GM21576 (cell line): ENCODE measurements at regions not wholly inside any gene's neighbourhood (a gene's known extent, or its start where the extent isn't known, plus 50 kb on each side); places are given as distances from the start of the nearest gene placed in this dataset.
A peak's percentile ranks its signal among the peaks of the same experiment; 100 is the strongest.

ENCODE experiments used
- ATAC-seq: cut with Tn5 transposase; IDR thresholded peaks from one replicate; pipeline ENCODE4 v1.9.1; 2021; ENCODE audit warnings: mild to moderate bottlenecking, moderate library complexity; ENCODE audit not compliant: unreplicated experiment

DNA sequence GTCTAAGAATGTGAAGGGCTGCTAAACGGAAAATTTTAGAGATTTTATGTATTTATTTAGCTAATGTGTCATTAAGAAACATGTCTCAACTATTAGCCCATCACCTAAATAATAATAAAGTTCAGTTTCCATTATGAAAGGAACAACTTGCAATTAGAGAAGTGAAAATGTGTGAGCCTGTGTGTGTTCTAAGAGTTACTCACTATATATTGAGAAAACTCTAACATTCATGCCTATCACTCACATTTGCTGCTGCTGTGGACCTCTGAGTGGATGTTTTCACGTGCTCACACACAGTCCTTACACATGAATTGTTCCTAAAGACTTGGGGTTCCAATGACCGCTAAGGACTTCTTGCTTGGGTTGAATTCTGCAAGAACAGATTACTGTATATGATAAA is 364.0 kb downstream of the TMA16 start:
- peak; percentile 53 for ATAC-seq

- no peak for ATAC-seq
These were observed 368.6 kb downstream of the TMA16 start for GRCh38 chr4:163863082-163863481.

DNA sequence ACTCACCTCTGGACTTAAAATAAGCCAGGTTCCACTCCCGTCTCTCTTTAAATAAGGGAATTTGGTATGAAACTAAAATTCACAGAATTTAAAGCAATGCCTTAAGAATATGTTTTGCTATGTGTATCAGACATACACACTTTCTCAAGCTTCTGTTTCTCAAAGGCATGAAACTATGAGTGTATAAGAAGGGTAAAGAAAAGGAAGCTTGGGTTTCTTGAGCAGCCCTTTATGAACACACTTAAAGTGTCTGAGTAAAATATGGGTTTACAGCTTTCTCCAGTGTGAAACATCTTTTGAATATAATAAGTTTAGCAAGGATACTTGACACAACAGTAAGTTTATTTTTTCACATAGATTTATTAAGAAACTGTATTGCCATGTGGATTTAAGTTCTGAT is 370.5 kb downstream of the TMA16 start:
- no peak for ATAC-seq

DNA sequence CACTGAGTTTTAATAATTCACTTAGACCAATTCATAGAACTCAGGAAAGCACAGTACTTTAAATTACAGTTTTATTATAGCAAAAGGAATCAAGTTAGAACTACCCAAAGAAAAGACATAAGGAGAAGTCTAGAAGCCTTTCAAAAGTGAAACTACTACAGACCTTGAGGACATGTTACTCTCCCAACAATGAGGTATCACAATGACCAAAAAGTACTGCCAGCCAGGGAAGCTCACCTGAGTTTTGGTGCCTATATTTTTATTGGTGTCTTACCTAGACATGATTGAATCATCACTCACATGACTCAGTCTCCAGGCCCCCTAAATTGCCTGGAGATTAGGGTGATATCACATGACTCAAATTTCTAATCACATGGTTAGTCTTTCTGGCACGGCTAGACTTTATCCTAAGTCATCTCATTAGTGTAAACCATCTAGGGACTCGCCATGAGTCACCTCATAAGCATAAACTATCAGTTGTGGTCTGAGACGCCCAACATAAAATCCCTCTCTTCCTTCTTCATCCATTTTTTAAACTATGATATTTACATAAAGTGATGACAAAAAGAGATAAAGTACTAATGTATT is 372.3 kb downstream of the TMA16 start:
- ATAC-seq: no peak

DNA sequence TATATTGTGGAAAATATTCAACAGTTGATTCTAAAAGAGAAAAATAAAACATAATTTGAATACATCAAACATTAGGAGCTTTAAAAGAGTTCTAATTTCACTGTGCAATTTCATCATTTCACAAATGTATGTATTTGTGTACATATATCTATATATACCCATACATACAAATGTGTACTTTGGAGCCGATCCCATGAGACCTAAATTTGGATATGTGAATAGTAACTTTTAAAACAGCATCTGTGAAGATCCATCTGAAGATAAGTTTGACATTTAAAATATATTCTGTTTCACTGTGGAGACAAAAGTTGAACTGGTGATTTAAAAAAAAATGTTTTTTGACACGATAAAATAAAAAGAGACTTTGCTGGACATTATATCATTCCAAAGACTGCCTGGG is 374.0 kb downstream of the TMA16 start:
- ATAC-seq: no peak

- no peak for ATAC-seq
These were observed 376.6 kb downstream of the TMA16 start for GRCh38 chr4:163871078-163871477.

DNA sequence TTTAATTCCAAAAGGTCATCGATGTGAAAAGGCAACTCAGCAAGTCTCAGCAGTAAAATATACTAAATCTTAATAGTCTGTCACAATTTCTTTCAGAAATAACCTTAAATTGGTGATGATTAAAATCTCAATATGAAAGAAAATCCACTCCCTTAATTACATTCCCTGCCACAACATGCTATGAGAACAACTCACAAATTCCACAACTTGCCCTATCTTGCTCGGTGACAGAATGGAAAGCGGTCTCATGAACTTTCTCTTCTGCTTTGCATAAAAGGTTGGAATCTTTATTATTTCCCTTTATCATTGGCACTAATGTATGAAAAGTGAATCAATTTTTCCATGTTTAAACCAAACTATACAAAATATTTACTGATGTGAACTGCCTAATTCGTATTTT is 380.8 kb downstream of the TMA16 start:
- ATAC-seq: no peak

DNA sequence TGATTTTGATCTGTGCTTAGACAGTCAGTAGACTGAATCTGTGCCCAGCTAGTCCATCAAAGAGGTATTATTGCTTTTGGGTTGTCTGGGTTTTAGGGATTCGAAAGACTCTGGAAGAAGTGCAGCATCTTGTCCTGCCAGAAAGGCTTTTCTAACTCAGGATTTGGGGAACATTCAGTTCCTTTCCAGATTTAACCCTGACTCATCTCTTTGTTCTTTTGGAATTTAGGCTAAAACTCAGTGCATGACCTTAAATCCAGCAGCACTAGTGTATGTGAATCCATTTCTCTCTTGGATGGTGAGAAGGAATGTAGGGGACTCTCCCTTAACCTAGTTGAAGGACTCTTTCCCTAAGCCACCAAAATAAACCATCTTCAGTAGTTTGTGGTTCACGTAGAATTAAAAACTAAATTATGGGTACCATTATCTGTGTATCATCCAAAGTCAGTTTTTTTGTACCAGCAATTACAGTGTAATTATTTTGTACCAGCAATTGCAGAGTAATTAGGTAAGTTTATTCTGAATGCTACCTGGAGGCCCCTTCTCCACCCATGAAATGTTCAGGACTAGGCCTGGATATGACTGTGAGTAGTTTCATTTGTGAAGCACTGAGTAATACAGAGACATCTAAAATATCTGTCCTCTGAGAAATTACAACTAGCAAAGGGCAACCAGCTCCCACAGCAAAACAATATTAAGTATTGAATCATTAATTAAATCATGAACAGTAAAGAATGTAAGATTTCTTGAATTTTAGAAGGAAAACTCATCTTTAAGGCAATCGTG is 384.0 kb downstream of the TMA16 start:
- ATAC-seq: peak; percentile 44

DNA sequence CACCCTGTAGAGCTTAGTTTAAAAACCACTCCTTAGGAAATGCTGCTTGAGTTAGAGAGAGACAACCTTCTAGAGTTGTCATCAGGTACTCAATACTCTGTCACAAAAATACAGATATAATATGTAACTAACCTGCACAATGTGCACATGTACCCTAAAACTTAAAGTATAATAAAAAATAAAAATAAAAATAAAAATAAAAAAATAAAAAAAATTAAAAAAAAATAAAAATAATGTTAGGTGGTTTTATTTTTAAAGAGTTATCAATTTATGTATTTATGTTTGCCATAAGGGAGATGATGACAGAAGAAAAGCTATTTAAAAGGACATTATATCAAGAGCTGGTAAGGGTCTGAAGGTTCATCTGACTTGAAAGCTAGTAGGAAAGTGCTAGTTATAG is 397.9 kb downstream of the TMA16 start:
- no peak for ATAC-seq

DNA sequence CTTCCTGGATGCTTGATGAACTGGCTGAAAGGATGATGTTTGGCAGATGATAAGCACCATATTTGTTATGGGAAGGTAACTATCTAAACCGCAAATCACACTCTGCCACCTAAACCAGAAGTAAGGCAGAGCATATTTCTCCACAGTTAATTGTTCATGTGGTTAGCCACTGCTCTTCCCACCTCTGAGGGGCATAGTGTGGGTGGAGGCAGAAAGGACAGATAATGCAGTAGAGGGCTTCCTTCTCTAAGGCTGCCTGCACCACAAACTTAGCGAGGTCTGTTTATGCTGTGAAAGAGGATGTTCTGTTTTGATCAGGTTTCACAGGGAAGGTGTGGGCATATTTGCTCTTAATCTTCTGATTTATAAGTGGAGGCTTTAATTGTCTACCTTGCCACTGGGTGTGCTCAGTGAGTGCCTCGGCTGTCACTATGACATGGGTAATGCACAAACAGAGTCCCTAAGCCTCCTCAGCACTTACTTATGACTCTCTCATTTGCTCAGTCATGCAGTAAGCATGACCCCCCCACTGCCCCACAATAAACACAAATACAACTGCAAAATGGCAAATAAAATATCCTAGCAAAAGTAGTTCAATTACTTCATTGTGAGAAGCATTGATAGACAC is 401.0 kb downstream of the TMA16 start:
- ATAC-seq: no peak

DNA sequence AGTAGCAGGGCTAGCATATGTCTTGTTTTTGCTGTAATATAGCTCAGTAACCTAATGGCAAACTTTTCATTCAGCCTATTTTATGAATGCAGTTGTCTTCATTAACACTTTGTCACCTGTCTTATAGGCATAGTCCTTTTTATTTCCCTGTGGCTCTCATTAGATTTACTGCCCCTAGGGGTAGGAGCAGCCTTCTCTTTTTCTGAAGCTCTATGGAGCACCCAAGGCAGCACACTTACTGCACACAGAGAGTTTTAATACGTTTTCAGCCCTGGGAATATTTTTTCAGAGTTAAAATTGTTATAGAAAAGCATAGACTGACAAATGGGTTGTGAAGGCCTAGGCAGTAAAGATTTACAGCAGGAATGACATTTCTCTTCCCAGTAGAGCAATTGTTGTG is 406.8 kb downstream of the TMA16 start:
- ATAC-seq: no peak

DNA sequence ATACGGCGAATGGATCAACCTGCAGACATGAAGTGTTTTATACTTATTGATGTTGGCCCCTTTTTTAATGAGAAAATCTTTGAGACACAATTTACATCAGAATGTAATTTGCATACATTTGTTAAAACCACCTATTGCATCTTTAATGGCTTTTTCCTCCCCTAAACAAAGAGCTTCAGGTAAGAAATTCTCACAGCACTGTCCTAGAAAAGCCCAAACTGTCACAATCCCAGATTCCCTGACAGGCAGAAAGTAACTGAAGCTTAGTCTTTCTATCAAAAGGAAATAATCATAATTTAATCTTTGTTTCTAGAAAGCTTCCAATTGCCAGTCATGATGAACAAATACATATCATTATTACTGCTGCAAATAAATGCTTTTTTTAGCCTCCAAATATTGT is 407.9 kb downstream of the TMA16 start:
- no peak for ATAC-seq

GRCh38 chr4:163911891-163912290 is 417.4 kb downstream of the TMA16 start:
- no peak for ATAC-seq

DNA sequence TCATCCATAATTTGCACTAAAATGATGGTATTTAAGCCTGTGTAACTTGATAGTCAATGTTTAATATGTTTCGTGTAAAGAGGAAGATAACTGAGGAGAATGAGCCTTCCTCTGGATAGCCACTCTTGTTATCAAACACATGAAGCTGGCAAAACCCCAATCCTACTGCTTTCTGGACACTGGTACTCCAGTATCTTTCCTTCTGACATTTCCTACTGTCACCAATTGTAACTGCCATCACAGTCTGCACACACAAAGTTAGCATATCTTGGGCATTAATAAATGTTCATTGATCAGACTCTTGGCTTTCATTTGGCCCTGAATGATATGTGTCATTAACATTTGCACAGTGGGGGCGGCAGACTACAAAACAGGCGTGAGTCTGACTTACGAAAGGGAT is 419.1 kb downstream of the TMA16 start:
- no peak for ATAC-seq

- ATAC-seq: no peak
These were observed 421.4 kb downstream of the TMA16 start for GRCh38 chr4:163915896-163916295.

DNA sequence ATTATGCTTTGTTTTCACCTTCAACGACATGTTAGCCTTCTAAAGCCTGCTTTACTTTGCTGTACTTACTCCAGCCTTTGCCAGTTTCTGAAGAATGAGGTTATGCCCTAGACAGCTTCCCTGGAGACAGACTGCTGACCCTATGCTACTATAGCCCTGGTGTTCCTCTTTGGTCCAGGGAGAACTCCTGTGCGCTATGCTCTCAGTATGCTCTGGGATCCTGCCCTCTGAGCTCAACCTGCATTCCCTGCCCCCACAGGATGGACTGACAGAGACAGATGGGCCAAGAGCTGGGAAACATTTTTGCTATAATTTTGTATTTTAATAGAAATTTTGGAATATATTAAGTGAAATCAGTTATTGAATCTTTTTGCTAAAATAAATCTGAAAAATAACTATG is 425.9 kb downstream of the TMA16 start:
- ATAC-seq: no peak

GRCh38 chr4:163922302-163922701 is 427.8 kb downstream of the TMA16 start:
- ATAC-seq: no peak

- ATAC-seq: no peak
These were observed 428.6 kb downstream of the TMA16 start for GRCh38 chr4:163923092-163923491.

GRCh38 chr4:163930086-163930485 is 435.6 kb downstream of the TMA16 start:
- no peak for ATAC-seq

- no peak for ATAC-seq
These were observed 438.0 kb downstream of the TMA16 start for GRCh38 chr4:163932504-163932903.

DNA sequence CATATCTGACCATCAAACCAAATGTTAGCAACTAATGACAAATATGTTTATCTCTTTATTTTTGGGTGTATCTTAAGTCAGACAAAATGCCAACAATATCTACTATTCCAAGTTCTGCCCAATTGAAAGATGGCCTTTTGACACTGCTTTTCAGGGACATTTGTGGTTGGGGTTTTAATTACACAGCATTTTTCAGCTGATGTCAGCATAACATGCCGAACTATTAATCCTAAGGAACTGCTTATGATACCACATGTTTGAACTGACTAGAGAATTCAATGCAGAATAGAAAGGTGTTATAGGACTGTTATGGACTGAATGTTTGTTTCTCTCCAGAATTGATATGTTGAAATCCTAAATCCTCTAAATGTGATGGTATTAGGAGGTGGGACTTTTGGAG is 445.1 kb downstream of the TMA16 start:
- no peak for ATAC-seq

- no peak for ATAC-seq
These were observed 446.9 kb downstream of the TMA16 start for GRCh38 chr4:163941221-163941905.
